ENCODE measurements at regions not wholly inside any gene's neighbourhood (a gene's known extent, or its start where the extent isn't known, plus 50 kb on each side); places are given as distances from the start of the nearest gene placed in this dataset.

GRCh38 chr17:79174193-79174765 is 99.7 kb downstream of the ENGASE start:
- H4K20me1 ChIP-seq (ENCODE audit: insufficient read depth, low read length, poor library complexity, severe bottlenecking), result no peaks in the 10 kb centered on the region
- H3K4me1 ChIP-seq (ENCODE audit: insufficient read depth, low read length, poor library complexity, severe bottlenecking), result no peaks in the 10 kb centered on the region
- no peaks in the 10 kb centered on the region for H3K36me3 ChIP-seq (ENCODE audit: insufficient read depth, low read length)
- no peak overlapping the region for H3K4me2 ChIP-seq (ENCODE audit: low read depth, low read length, poor library complexity, severe bottlenecking)
- TF ChIP-seq EZH2phosphoT487 (IDR thresholded peaks at IDR 0.05; ENCODE audit: borderline replicate concordance), result no peak
- H3K9me3 ChIP-seq (ENCODE audit: insufficient read depth, low read depth, low read length), result no peaks in the 10 kb centered on the region
- no peaks in the 10 kb centered on the region for H3F3A ChIP-seq (ENCODE audit: low read depth)
- H3K9ac ChIP-seq (ENCODE audit: low read depth, low read length, poor library complexity, severe bottlenecking), result no peak overlapping the region
- no peaks in the 10 kb centered on the region for H3K9me2 ChIP-seq (replicated peaks; ENCODE audit: low read depth, low read length)
- H3K79me2 ChIP-seq (ENCODE audit: insufficient read depth, low read length), result no peaks in the 10 kb centered on the region
- H3K4me3 ChIP-seq (ENCODE audit: low read length, poor library complexity, severe bottlenecking), result no peak overlapping the region
- no peak overlapping the region for H2AFZ ChIP-seq (ENCODE audit: low read length)
- H3K27me3 ChIP-seq (ENCODE audit: insufficient read depth, low read length, poor library complexity, severe bottlenecking), result no peaks in the 10 kb centered on the region

GRCh38 chr17:79171188-79171587 is 96.6 kb downstream of the ENGASE start:
- Histone ChIP-seq H3F3A (ENCODE audit: low read depth) (no peaks in the 10 kb centered on the region), H3K9ac (ENCODE audit: low read depth, low read length, poor library complexity, severe bottlenecking) (no peak overlapping the region), H3K4me1 (ENCODE audit: insufficient read depth, low read length, poor library complexity, severe bottlenecking) (no peaks in the 10 kb centered on the region), H3K4me3 (ENCODE audit: low read length, poor library complexity, severe bottlenecking) (no peak overlapping the region), H3K79me2 (ENCODE audit: insufficient read depth, low read length) (no peaks in the 10 kb centered on the region), H3K27me3 (ENCODE audit: insufficient read depth, low read length, poor library complexity, severe bottlenecking) (no peaks in the 10 kb centered on the region), H4K20me1 (ENCODE audit: insufficient read depth, low read length, poor library complexity, severe bottlenecking) (no peaks in the 10 kb centered on the region), H3K4me2 (ENCODE audit: low read depth, low read length, poor library complexity, severe bottlenecking) (no peak overlapping the region), H3K9me3 (ENCODE audit: insufficient read depth, low read depth, low read length) (no peaks in the 10 kb centered on the region), H3K36me3 (ENCODE audit: insufficient read depth, low read length) (no peaks in the 10 kb centered on the region), H2AFZ (ENCODE audit: low read length) (no peak overlapping the region), H3K9me2 (replicated peaks; ENCODE audit: low read depth, low read length) (no peaks in the 10 kb centered on the region)
- TF ChIP-seq CTCF (conservative IDR thresholded peaks at IDR 0.05; ENCODE audit: low read length), result no peak
- no peak for TF ChIP-seq EZH2phosphoT487 (IDR thresholded peaks at IDR 0.05; ENCODE audit: borderline replicate concordance)

GRCh38 chr17:79169861-79170260 is 95.2 kb downstream of the ENGASE start:
- Histone ChIP-seq H3K9me2 (replicated peaks; ENCODE audit: low read depth, low read length) (no peaks in the 10 kb centered on the region), H3K4me1 (ENCODE audit: insufficient read depth, low read length, poor library complexity, severe bottlenecking) (no peaks in the 10 kb centered on the region), H3F3A (ENCODE audit: low read depth) (no peaks in the 10 kb centered on the region), H3K36me3 (ENCODE audit: insufficient read depth, low read length) (no peaks in the 10 kb centered on the region), H3K4me2 (ENCODE audit: low read depth, low read length, poor library complexity, severe bottlenecking) (no peak overlapping the region), H3K9ac (ENCODE audit: low read depth, low read length, poor library complexity, severe bottlenecking) (no peak overlapping the region), H3K27me3 (ENCODE audit: insufficient read depth, low read length, poor library complexity, severe bottlenecking) (no peaks in the 10 kb centered on the region), H3K9me3 (ENCODE audit: insufficient read depth, low read depth, low read length) (no peaks in the 10 kb centered on the region), H2AFZ (ENCODE audit: low read length) (no peak overlapping the region), H4K20me1 (ENCODE audit: insufficient read depth, low read length, poor library complexity, severe bottlenecking) (no peaks in the 10 kb centered on the region), H3K79me2 (ENCODE audit: insufficient read depth, low read length) (no peaks in the 10 kb centered on the region), H3K4me3 (ENCODE audit: low read length, poor library complexity, severe bottlenecking) (no peak overlapping the region)
- TF ChIP-seq EZH2phosphoT487 (IDR thresholded peaks at IDR 0.05; ENCODE audit: borderline replicate concordance) (no peak), CTCF (conservative IDR thresholded peaks at IDR 0.05; ENCODE audit: low read length) (no peak)

GRCh38 chr17:79169366-79169765 is 94.7 kb downstream of the ENGASE start:
- H3K27me3 ChIP-seq (ENCODE audit: insufficient read depth, low read length, poor library complexity, severe bottlenecking), result no peaks in the 10 kb centered on the region
- no peaks in the 10 kb centered on the region for H3K9me3 ChIP-seq (ENCODE audit: insufficient read depth, low read depth, low read length)
- H3K4me3 ChIP-seq (ENCODE audit: low read length, poor library complexity, severe bottlenecking), result no peak overlapping the region
- no peaks in the 10 kb centered on the region for H3K9me2 ChIP-seq (replicated peaks; ENCODE audit: low read depth, low read length)
- no peaks in the 10 kb centered on the region for H3K4me1 ChIP-seq (ENCODE audit: insufficient read depth, low read length, poor library complexity, severe bottlenecking)
- no peak for TF ChIP-seq CTCF (conservative IDR thresholded peaks at IDR 0.05; ENCODE audit: low read length)
- TF ChIP-seq EZH2phosphoT487 (IDR thresholded peaks at IDR 0.05; ENCODE audit: borderline replicate concordance), result no peak
- H4K20me1 ChIP-seq (ENCODE audit: insufficient read depth, low read length, poor library complexity, severe bottlenecking), result no peaks in the 10 kb centered on the region
- H3K4me2 ChIP-seq (ENCODE audit: low read depth, low read length, poor library complexity, severe bottlenecking), result no peak overlapping the region
- H2AFZ ChIP-seq (ENCODE audit: low read length), result no peak overlapping the region
- no peaks in the 10 kb centered on the region for H3F3A ChIP-seq (ENCODE audit: low read depth)
- H3K9ac ChIP-seq (ENCODE audit: low read depth, low read length, poor library complexity, severe bottlenecking), result no peak overlapping the region
- H3K36me3 ChIP-seq (ENCODE audit: insufficient read depth, low read length), result no peaks in the 10 kb centered on the region
- no peaks in the 10 kb centered on the region for H3K79me2 ChIP-seq (ENCODE audit: insufficient read depth, low read length)
